GM18858 (cell line): ENCODE measurements at regions not wholly inside any gene's neighbourhood (a gene's known extent, or its start where the extent isn't known, plus 50 kb on each side); places are given as distances from the start of the nearest gene placed in this dataset.

ENCODE experiments used
- ATAC-seq: cut with Tn5 transposase; IDR thresholded peaks from one replicate; pipeline ENCODE4 v1.9.1; 2021; ENCODE audit not compliant: unreplicated experiment

- ATAC-seq, result no peak
These were observed 385.6 kb upstream of the NR3C2 start for GRCh38 chr4:148827781-148828180.

DNA sequence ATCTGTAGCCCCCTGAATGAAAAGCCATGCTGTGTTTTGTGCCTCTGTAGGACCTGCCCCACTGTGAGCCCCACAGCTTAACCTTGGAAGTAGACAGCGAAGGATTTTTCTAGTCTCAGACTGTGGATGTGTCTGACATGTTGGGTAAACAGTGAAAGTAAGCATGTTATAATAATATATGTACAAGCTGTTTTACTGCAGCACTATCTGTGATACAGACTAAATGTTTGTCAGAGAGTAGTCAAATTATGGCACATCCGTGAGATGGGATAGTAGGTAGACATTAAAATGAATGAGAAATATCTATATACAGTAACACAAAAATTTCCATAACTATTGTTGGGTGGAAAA, 381.2 kb upstream of the NR3C2 start:
- no peak for ATAC-seq

DNA sequence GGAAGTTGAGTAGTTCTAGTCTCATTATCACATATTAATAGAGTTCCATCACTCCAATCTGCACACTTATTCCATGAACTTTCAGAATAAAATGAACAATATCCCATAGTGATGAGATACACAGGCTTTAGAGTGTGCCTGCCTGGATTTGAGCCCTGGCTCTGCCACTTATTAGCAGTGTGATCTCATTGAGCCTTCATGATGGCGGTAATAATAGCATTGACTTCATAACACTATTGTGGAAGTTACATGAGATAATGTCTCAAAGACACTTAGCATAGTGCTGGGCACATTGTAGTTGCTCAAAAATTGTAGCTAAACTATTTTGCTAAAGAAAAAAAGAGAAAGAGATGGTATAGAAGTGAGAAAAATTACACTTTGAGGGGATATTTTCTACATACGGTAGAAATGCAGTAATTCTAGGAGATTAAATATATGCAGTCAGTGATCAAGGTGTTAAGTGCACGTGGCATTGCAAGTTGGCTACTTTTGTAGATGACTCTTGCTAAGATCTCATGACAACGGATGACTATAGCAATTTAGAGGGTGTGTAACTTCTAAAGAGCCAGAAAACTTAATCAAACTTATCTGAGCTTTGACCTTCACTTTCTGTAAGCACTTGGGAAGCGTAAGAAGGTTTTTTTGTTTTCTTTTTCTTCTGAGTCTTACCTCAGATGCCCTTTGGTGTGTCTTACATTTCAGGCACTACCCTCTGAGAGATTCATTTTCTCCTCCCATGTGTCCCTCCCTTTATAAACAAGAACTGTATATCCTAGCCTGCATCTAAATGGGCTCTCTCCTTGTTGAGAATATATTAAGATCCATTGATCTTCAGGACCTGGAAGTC, 380.6 kb upstream of the NR3C2 start:
- ATAC-seq, result no peak

DNA sequence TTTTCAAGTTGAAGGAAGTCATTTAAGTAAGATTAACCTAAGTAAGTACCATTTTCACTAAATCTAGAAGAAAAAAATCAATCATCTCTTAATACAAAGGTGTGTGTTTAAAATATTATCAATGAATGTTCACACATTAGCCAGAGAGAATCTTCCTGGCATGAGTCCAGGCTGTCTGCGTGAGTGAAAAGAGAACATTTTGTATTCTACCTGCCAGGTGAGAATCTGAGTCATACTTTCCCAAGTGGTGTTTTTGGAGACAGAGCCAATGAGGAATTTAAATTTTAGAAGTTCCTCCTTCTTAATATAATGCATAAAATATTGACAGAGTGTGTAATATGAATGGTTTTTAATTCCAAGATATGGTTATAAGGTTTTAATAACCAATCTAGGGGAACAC, 371.8 kb upstream of the NR3C2 start:
- ATAC-seq, result no peak

DNA sequence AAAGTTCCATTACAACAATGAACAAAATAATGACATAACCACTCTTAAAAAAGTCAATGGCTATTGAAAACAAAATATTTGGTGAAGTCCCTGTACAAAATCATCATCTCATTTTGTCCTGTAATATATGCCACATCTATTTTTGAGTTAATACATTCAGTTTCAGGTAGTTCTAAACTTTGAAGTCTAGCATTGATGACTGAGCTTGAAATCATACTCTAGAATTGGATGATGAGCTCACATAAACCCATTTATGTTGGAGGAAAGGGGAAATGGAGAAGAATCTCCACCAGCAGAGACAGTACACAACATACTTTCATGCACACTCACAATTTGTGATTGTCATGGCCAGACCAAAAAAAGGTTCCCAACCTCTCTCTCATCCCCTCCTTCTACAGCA, 371.1 kb upstream of the NR3C2 start:
- ATAC-seq, result no peak

DNA sequence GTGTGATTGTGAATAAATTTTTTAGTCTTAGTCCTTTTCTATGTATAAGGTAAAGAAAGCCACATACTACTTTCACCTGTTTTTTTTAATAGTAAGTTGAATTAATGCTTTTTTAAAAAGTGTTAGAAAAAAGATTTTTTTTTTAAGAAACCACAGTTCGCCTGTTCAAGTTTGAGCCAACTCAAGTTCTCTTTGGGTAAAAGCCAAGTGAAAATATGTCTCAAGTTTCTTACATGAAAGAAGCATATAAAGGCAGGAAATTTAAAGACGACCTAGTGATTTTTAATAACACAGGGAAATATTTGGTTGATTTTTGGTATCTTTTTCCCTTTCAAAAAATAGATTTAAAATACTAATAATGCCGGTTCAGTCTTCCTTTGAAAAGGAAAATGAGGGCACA, 369.9 kb upstream of the NR3C2 start:
- ATAC-seq, result no peak

GRCh38 chr4:148810461-148810860, 368.2 kb upstream of the NR3C2 start:
- ATAC-seq, result no peak

- ATAC-seq, result no peak
These were observed 366.2 kb upstream of the NR3C2 start for GRCh38 chr4:148808416-148808815.

DNA sequence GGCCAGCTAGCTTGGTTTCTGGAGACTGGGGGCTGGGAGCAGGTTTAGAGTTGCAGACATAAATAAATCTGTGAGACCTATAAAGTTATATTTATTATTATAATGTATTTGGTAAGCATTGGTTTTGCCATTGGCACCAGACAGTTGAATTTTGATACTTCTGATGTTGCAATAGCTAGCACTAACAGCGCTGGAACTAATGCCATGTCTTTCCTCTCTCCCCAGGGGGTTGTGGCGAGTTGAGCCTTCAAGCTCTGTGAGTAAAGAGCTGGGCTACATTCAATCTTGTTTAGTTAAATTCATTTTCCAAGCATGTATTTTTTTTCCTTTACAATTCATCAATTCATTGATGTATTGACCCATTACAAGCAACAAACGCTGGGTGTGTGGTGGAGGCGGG, 358.7 kb upstream of the NR3C2 start:
- no peak for ATAC-seq

DNA sequence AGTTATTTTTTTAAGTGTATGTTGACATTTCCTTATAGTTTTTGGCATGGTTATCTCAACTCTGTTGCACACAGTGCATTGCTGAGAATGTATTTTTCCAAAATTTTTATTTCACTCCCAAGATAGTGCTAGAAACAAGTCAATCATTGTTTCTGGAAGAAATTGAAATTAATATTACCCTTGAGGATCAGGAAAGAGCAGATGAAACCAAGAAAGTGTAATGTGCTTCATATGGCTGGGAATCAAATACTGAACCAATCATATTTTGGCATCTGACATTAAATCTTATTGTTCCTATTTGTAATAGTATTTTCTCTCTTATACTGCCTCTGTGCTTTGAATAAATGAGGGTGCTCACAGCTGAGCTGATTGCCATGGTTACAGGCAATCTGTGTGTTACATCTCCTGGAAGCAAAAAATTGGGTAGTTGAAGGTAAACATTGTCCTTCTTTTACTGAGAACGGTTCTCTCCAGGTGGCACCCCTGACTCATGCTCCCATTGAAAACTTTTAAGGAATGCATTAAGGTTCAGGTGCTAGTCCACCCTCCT, 358.2 kb upstream of the NR3C2 start:
- no peak for ATAC-seq

- no peak for ATAC-seq
These were observed 353.1 kb upstream of the NR3C2 start for GRCh38 chr4:148795156-148795864.

GRCh38 chr4:148793221-148793620, 351.0 kb upstream of the NR3C2 start:
- no peak for ATAC-seq

DNA sequence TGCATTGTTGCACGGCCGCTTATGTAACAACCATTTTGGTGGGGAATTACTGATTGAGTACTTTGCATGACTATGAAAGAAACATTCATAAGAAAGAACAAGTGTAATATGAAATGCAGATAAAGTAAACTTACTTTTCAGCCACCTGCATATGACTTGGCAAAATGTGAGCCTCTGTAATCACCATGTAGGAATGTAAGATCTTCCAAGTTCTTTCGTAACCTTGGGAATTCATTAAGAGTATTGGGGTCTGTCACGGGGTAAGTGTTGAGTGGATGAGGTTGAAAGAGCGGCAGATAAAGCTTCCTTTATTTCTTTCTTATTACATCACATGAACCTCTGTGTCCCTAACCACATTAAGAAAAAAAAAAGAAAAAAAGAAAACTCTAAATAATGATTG, 348.5 kb upstream of the NR3C2 start:
- ATAC-seq, result no peak

DNA sequence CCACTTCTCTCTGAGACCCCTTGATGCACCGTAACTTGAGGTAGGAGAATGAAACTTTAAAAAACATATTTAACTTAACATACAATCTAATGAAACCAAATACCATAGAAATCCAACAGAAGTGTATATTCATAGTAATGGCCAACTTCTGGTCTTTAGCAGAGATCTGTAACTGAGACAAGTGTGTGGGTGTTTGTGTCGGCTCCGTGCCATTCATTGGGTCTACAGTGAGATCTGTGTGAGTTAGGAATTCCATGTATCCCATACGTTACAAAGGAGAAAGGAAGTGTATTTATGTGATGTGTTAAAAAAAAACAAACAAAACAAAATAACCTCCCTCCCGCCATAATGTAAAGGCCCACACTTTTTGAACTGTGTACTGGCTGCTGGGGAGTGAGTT, 348.0 kb upstream of the NR3C2 start:
- ATAC-seq, result no peak

- ATAC-seq, result no peak
These were observed 345.7 kb upstream of the NR3C2 start for GRCh38 chr4:148787831-148788477.

GRCh38 chr4:148787285-148787684, 345.1 kb upstream of the NR3C2 start:
- no peak for ATAC-seq

DNA sequence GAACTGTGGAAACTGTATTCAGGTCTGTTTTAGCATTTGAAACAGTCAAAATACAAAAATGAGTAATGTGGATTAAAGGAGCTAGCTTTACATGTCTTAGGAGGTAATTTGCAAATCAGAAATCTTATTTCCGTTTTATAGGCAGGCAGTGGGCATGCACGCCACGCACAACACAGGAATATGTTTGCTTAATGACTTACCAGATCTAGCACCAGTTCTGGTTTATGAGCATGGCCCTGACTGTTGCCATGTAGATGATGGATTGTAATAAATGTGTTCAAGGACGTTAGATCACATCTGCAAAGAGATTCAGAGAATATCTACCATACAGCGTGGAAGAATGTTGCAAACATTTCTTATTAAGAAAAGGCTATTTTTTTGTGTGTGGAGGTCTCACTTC, 344.5 kb upstream of the NR3C2 start:
- ATAC-seq, result no peak

DNA sequence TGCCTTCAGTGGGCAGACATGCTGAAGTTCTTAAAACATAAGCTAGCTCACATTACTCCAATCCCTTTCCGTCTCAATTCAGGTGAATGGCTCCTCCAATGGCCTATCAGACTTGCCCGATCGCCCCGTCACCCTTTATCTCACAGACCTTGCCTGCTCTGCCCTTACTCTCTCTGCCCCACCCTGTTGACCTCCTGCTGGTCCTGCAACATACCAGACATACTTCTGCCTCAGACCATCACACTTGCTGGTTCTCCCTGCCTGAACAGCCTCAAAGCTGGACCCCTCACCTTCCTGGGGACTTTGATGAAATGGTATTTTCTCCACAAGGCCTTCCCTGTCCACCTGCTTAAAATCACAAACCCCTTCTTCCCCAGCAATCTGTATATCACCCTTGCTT, 340.1 kb upstream of the NR3C2 start:
- no peak for ATAC-seq

DNA sequence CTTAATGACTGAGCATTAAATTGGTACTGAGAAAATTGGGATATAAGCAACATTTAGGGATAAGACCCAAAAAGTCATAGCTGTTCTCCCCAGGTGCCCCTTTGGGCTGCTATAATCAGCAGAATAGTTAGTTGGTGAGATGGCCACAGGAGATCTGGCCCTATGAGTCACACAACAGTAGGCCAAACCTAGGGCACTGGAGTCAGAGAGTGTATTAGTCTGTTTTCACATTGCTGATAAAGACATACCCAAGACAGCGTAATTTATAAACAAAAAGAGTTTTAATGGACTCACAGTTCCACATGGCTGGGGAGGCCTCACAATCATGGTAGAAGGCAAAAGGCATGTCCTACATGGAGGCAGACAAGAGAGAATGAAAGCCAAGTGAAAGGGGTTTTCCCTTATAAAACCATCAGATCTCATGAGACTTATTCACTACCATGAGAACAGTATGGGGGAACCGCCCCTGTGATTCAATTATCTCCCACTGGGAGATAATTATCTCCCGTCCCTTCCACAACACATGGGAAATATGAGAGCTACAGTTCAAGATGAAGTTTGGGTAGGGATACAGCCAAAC, 338.3 kb upstream of the NR3C2 start:
- no peak for ATAC-seq

DNA sequence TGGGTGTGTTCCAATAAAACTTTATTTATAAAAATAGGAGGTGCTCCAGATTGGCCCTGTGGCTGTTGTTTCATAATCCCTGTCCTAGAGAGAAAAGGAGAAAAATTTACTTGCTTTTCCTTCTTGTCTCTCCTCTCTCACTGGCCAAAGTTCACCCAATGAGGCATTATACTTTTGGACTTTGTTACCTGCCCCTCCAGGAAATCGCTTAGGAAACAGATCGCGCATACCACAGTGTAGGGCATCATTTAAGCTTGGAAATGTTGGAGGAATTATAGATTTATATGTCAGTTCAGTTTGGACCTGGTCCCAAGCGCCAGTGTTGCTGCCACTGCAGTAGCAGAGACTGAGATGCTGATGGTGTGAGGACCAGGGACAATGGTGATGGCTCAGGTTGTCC, 337.6 kb upstream of the NR3C2 start:
- no peak for ATAC-seq

DNA sequence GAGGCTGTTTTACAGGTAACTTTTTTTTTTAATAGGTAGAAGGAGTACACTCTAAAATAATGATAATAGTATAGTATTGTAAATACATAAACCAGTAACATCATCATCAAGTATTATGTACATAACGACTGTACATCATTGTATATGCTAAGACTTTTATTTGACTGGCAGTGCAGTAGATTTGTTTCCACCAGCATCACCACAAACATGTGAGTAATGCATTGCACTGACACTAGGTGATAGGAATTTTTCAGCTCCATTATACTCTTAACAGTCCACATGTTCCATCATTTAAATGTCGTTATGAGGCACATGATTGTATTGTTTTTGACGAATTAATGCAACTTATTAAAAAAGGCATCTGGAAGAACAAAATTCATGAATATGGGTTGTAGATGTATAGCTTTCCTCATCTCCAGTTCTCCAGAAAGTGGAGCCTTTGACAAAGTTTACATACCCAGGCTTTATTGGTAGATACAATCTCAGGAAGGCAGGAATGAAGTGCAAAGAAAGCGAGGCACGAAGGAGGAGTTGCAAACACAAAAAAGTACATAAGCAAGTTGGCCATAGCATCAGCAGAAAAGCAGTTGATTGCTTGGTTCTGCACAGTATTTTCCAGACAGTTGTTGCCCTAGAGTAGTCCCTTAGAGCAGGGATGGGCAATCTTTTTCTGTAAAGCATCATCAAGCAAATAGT, 336.9 kb upstream of the NR3C2 start:
- no peak for ATAC-seq
